H1 (cell line): ENCODE measurements at regions not wholly inside any gene's neighbourhood (a gene's known extent, or its start where the extent isn't known, plus 50 kb on each side); places are given as distances from the start of the nearest gene placed in this dataset.

Experiments used
- CHD1 ChIP-seq: IDR thresholded peaks from 2 replicates; pipeline ENCODE4 v1.6.1; 2012; ENCODE audit warnings: low read depth, low read length, improper control_type of control experiment
- KDM4A ChIP-seq: IDR thresholded peaks from one replicate; pipeline ENCODE4 v1.7.1; 2012; ENCODE audit warnings: low read depth, mild to moderate bottlenecking, moderate library complexity, low read length, inconsistent platforms; ENCODE audit not compliant: severe bottlenecking
- NRF1 ChIP-seq: IDR thresholded peaks from 2 replicates; pipeline ENCODE4 v1.6.1; 2011; ENCODE audit warnings: mild to moderate bottlenecking, low read depth, low read length, improper control_type of control experiment
- RFX5 ChIP-seq: IDR thresholded peaks from 2 replicates; pipeline ENCODE4 v1.6.1; 2011; ENCODE audit warnings: low read depth, low read length, improper control_type of control experiment, borderline replicate concordance
- RNF2 ChIP-seq: fragments of 200-900, 300-1000 bp; sonication (generic); IDR thresholded peaks from 2 replicates; pipeline ENCODE4 v1.7.1; 2016; ENCODE audit warnings: borderline replicate concordance, low read depth, mild to moderate bottlenecking, antibody characterized with exemption, low read length; ENCODE audit not compliant: poor library complexity, severe bottlenecking; ENCODE audit errors: missing control alignments
- SIN3A ChIP-seq, 2 experiments: IDR thresholded peaks in 1 of 2; conservative IDR thresholded peaks in 1 of 2; 2 replicates each; pipeline ENCODE4 v1.6.1; 2011 to 2012; ENCODE audit warnings: low read length in 2 of 2, improper control_type of control experiment in 1 of 2, low read depth in 1 of 2, mild to moderate bottlenecking in 1 of 2
- SUZ12 ChIP-seq: fragments of 200-600 bp; sonication (generic); IDR thresholded peaks from 2 replicates; pipeline ENCODE4 v1.6.1; 2012; ENCODE audit warnings: mild to moderate bottlenecking, inconsistent platforms, low read length, moderate library complexity, mixed read lengths
- TF ChIP-seq, protein P1 (sequence below): fragments of 300-600 bp; sonication (generic); IDR thresholded peaks from 2 replicates; pipeline ENCODE4 v1.7.1; 2012; ENCODE audit warnings: low read length, moderate library complexity, mild to moderate bottlenecking, inconsistent platforms; ENCODE audit not compliant: insufficient replicate concordance

DNA sequence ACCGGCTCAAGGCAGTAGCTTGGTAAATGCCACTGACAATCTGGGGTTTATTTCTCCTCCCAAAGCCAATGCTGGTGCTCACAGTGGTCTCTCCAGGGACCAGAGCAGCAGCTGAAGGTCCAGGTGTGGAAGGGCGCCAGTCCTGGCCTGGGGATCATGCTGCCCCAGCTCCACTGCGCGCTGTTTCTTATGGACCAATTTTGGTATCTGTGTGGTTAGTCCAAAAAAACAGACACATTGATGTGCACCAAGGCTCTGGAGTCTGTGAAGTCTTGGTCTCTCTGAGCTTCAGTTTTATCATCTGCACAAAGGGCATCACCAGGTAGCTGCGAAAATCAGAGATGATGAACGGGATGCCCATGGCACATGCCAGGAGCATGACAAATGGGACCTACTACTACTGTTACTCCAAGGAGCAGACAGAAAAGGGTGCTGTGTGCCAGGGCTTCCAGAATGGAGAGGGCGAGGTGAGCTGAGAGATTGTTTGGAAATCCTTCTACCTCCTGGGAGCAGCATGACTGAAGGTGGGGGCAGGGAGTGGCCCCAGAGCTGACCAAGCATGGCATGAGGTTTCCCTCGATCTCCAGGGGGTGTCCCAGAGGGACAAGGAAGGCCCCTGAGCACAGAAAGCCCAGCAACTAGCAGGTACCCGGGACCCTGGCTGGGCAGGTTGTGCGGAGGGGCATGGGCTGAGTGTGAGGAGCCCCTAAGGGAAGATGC, 134.3 kb upstream of the PRR20G start (continued):
- TF ChIP-seq, protein P1, sequence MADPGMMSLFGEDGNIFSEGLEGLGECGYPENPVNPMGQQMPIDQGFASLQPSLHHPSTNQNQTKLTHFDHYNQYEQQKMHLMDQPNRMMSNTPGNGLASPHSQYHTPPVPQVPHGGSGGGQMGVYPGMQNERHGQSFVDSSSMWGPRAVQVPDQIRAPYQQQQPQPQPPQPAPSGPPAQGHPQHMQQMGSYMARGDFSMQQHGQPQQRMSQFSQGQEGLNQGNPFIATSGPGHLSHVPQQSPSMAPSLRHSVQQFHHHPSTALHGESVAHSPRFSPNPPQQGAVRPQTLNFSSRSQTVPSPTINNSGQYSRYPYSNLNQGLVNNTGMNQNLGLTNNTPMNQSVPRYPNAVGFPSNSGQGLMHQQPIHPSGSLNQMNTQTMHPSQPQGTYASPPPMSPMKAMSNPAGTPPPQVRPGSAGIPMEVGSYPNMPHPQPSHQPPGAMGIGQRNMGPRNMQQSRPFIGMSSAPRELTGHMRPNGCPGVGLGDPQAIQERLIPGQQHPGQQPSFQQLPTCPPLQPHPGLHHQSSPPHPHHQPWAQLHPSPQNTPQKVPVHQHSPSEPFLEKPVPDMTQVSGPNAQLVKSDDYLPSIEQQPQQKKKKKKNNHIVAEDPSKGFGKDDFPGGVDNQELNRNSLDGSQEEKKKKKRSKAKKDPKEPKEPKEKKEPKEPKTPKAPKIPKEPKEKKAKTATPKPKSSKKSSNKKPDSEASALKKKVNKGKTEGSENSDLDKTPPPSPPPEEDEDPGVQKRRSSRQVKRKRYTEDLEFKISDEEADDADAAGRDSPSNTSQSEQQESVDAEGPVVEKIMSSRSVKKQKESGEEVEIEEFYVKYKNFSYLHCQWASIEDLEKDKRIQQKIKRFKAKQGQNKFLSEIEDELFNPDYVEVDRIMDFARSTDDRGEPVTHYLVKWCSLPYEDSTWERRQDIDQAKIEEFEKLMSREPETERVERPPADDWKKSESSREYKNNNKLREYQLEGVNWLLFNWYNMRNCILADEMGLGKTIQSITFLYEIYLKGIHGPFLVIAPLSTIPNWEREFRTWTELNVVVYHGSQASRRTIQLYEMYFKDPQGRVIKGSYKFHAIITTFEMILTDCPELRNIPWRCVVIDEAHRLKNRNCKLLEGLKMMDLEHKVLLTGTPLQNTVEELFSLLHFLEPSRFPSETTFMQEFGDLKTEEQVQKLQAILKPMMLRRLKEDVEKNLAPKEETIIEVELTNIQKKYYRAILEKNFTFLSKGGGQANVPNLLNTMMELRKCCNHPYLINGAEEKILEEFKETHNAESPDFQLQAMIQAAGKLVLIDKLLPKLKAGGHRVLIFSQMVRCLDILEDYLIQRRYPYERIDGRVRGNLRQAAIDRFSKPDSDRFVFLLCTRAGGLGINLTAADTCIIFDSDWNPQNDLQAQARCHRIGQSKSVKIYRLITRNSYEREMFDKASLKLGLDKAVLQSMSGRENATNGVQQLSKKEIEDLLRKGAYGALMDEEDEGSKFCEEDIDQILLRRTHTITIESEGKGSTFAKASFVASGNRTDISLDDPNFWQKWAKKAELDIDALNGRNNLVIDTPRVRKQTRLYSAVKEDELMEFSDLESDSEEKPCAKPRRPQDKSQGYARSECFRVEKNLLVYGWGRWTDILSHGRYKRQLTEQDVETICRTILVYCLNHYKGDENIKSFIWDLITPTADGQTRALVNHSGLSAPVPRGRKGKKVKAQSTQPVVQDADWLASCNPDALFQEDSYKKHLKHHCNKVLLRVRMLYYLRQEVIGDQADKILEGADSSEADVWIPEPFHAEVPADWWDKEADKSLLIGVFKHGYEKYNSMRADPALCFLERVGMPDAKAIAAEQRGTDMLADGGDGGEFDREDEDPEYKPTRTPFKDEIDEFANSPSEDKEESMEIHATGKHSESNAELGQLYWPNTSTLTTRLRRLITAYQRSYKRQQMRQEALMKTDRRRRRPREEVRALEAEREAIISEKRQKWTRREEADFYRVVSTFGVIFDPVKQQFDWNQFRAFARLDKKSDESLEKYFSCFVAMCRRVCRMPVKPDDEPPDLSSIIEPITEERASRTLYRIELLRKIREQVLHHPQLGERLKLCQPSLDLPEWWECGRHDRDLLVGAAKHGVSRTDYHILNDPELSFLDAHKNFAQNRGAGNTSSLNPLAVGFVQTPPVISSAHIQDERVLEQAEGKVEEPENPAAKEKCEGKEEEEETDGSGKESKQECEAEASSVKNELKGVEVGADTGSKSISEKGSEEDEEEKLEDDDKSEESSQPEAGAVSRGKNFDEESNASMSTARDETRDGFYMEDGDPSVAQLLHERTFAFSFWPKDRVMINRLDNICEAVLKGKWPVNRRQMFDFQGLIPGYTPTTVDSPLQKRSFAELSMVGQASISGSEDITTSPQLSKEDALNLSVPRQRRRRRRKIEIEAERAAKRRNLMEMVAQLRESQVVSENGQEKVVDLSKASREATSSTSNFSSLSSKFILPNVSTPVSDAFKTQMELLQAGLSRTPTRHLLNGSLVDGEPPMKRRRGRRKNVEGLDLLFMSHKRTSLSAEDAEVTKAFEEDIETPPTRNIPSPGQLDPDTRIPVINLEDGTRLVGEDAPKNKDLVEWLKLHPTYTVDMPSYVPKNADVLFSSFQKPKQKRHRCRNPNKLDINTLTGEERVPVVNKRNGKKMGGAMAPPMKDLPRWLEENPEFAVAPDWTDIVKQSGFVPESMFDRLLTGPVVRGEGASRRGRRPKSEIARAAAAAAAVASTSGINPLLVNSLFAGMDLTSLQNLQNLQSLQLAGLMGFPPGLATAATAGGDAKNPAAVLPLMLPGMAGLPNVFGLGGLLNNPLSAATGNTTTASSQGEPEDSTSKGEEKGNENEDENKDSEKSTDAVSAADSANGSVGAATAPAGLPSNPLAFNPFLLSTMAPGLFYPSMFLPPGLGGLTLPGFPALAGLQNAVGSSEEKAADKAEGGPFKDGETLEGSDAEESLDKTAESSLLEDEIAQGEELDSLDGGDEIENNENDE, result no peak
- no peak for TF ChIP-seq RFX5
- TF ChIP-seq CHD1, result no peak
- no peak for TF ChIP-seq SUZ12
- no peak for TF ChIP-seq NRF1
- no peak for TF ChIP-seq RNF2
- no peak for TF ChIP-seq SIN3A (conservative IDR thresholded peaks at IDR 0.05 in 1 of 2, IDR thresholded peaks at IDR 0.05 in 1 of 2; ENCODE audit: low read depth in 1 of 2, low read length in 2 of 2)
- no peak for TF ChIP-seq KDM4A
